ENCODE measurements at regions not wholly inside any gene's neighbourhood (a gene's known extent, or its start where the extent isn't known, plus 50 kb on each side); places are given as distances from the start of the nearest gene placed in this dataset.

GRCh38 chr2:205848601-205849000, 166.3 kb downstream of the NRP2 start:
- intact Hi-C loops (cut with micrococcal nuclease): no loop called here
- no peaks in the 10 kb centered on the region for H3K9me3 ChIP-seq (replicated peaks; ENCODE audit: control insufficient read depth, insufficient read depth, low read length)
- ChIA-PET POLR2A (no interaction called here), CTCF (interaction anchor here (0.6 to 1.2 kb wide), 3 partner anchors 14 to 1093 kb away, joined by 3 to 4 read pairs (median 3); no protein-coding TSS in a partner anchor)
- DNase-seq (ENCODE audit: low read depth, low spot score): no peak
- no peaks in the 10 kb centered on the region for H3K4me1 ChIP-seq (ENCODE audit: control insufficient read depth, extremely low read depth, insufficient read depth, low read length)
- H3K36me3 ChIP-seq (ENCODE audit: control insufficient read depth in 2 of 2, extremely low read depth in 1 of 2, insufficient read depth in 2 of 2, low read length in 2 of 2): no peaks in the 10 kb centered on the region
- no TSS peak for BruUV-seq (replicated peaks)
- H2AFZ ChIP-seq (ENCODE audit: low read depth, low read length): no peak overlapping the region
- no peak overlapping the region for H3K4me2 ChIP-seq (ENCODE audit: insufficient read depth, low read length)
- no peak overlapping the region for H3K9ac ChIP-seq (replicated peaks; ENCODE audit: extremely low read depth, insufficient read depth, low read length)
- TF ChIP-seq JUN (IDR thresholded peaks at IDR 0.05; ENCODE audit: borderline replicate concordance, insufficient read depth, insufficient read length, low read depth) (no peak), MYC (IDR thresholded peaks at IDR 0.05; ENCODE audit: low read depth, low read length) (no peak), MAX (IDR thresholded peaks at IDR 0.05; ENCODE audit: insufficient read depth, insufficient read length) (no peak), EZH2 (IDR thresholded peaks at IDR 0.05; ENCODE audit: borderline replicate concordance, low read depth, low read length, severe bottlenecking) (no peak), FOS (IDR thresholded peaks at IDR 0.05; ENCODE audit: borderline replicate concordance, insufficient read depth, low read length) (no peak), CTCF (IDR thresholded peaks at IDR 0.05; ENCODE audit: extremely low read depth in 1 of 2, insufficient read depth in 1 of 2, low read depth in 1 of 2, low read length in 2 of 2) (no peak), GATA2 (IDR thresholded peaks at IDR 0.05; ENCODE audit: insufficient read depth, insufficient read length, low read depth, low read length) (no peak), POLR2A (IDR thresholded peaks at IDR 0.05; ENCODE audit: low read depth, low read length) (no peak), POLR2AphosphoS5 (IDR thresholded peaks at IDR 0.05; ENCODE audit: insufficient read depth, low read depth, low read length) (no peak)
- H3K27me3 ChIP-seq (ENCODE audit: control insufficient read depth in 2 of 2, insufficient read depth in 2 of 2, low read length in 2 of 2): no peaks in the 10 kb centered on the region
- FAIRE-seq: no peak
- dilution Hi-C loops (cut with MboI; ENCODE audit: extremely low pct_ligation_motif_present, low sequenced_read_pairs): no loop called here
- no peaks in the 10 kb centered on the region for H3K9me1 ChIP-seq (replicated peaks; ENCODE audit: control insufficient read depth, extremely low read depth, insufficient read depth, low read length)
- H4K20me1 ChIP-seq (replicated peaks; ENCODE audit: control insufficient read depth, extremely low read depth, insufficient read depth, low read length): no peaks in the 10 kb centered on the region
- H3K79me2 ChIP-seq (ENCODE audit: control insufficient read depth, insufficient read depth, low read length): no peaks in the 10 kb centered on the region
- H3K27ac ChIP-seq (ENCODE audit: insufficient read depth, low read depth, low read length): no peak overlapping the region
- H3K4me3 ChIP-seq (replicated peaks in 1 of 3; ENCODE audit: insufficient read depth in 1 of 3, low read depth in 1 of 3, low read length in 3 of 3): no peak overlapping the region

All from endothelial cell of umbilical vein (primary cell).